PC-3 (cell line): ENCODE measurements at regions not wholly inside any gene's neighbourhood (a gene's known extent, or its start where the extent isn't known, plus 50 kb on each side); places are given as distances from the start of the nearest gene placed in this dataset.

Source experiments
- ATAC-seq: fragments of 200-7000 bp; cut with Tn5 transposase; 2 replicates; pipeline ENCODE4 v1.9.1; 2020; ENCODE audit warnings: mild to moderate bottlenecking, moderate library complexity
- BruUV-seq: library from RNA; stranded (reverse); fragments of 400-500 nt; replicated peaks from 2 replicates; lab custom pipeline; 2021; lab: Mats Ljungman, UMichigan
- CTCF ChIA-PET: fragments of 300-600 bp; sonication (Branson Sonifier 250); formaldehyde crosslinking; loops from one replicate; lab custom pipeline; 2022; ENCODE audit warnings: antibody characterized with exemption; lab: Charles Lee
- POLR2A ChIA-PET: fragments of 300-600 bp; sonication (Branson Sonifier 250); formaldehyde crosslinking; loops from one replicate; lab custom pipeline; 2022; ENCODE audit warnings: antibody characterized with exemption; ENCODE audit not compliant: unreplicated experiment; lab: Charles Lee
- DNase-seq: peaks from one replicate; pipeline ENCODE4 v3.0.0-alpha.2; 2015
- H2AFZ ChIP-seq: fragments of 300-600 bp; sonication (generic); 2 replicates; pipeline ENCODE4 v1.6.0; 2016; ENCODE audit warnings: antibody characterized with exemption, low read length
- H3F3A ChIP-seq: fragments of 300-600 bp; sonication (generic); one replicate; pipeline ENCODE4 v1.6.0; 2017; ENCODE audit warnings: antibody characterized with exemption, low read length, control low read depth, mild to moderate bottlenecking; ENCODE audit not compliant: unreplicated experiment
- H3K27ac ChIP-seq: fragments of 300-600 bp; sonication (generic); 2 replicates; pipeline ENCODE4 v1.5.1; 2016; ENCODE audit warnings: mild to moderate bottlenecking, low read length
- H3K27me3 ChIP-seq: fragments of 300-600 bp; sonication (generic); 2 replicates; pipeline ENCODE4 v1.6.1; 2016; ENCODE audit warnings: low read length, mixed read lengths
- H3K36me3 ChIP-seq: fragments of 300-600 bp; sonication (generic); 2 replicates; pipeline ENCODE4 v1.6.1; 2016; ENCODE audit warnings: low read depth, mixed run types, low read length, mixed read lengths
- H3K4me1 ChIP-seq: fragments of 300-600 bp; sonication (generic); 2 replicates; pipeline ENCODE4 v1.5.1; 2016; ENCODE audit warnings: low read length; ENCODE audit not compliant: insufficient read depth
- H3K4me2 ChIP-seq: fragments of 300-600 bp; sonication (generic); 2 replicates; pipeline ENCODE4 v1.6.0; 2016; ENCODE audit warnings: low read length
- H3K4me3 ChIP-seq: fragments of 300-600 bp; sonication (generic); 2 replicates; pipeline ENCODE4 v1.5.1; 2016; ENCODE audit warnings: mild to moderate bottlenecking, low read length, mixed read lengths
- H3K79me2 ChIP-seq: fragments of 300-600 bp; sonication (generic); 2 replicates; pipeline ENCODE4 v1.6.1; 2017; ENCODE audit warnings: low read length, mixed read lengths
- H3K9ac ChIP-seq: fragments of 300-600 bp; sonication (generic); 2 replicates; pipeline ENCODE4 v1.6.0; 2016; ENCODE audit warnings: mild to moderate bottlenecking, low read length
- H3K9me2 ChIP-seq: fragments of 300-600 bp; sonication (generic); replicated peaks from 2 replicates; pipeline ENCODE4 v1.6.1; 2016; ENCODE audit warnings: mixed run types, low read length, mixed read lengths
- H3K9me3 ChIP-seq: fragments of 300-600 bp; sonication (generic); 2 replicates; pipeline ENCODE4 v1.6.1; 2016; ENCODE audit warnings: low read length, mixed read lengths
- H4K20me1 ChIP-seq: fragments of 300-600 bp; sonication (generic); 2 replicates; pipeline ENCODE4 v1.6.1; 2016; ENCODE audit warnings: low read length, mixed read lengths
- CTCF ChIP-seq: fragments of 300-600 bp; sonication (generic); conservative IDR thresholded peaks from 2 replicates; pipeline ENCODE4 v1.5.1; 2017; ENCODE audit warnings: antibody characterized with exemption, low read depth, mild to moderate bottlenecking, low read length
- EZH2 ChIP-seq: fragments of 300-600 bp; sonication (generic); IDR thresholded peaks from one replicate; pipeline ENCODE4 v1.6.1; 2017; ENCODE audit warnings: antibody characterized with exemption, mild to moderate bottlenecking, low read length; ENCODE audit not compliant: unreplicated experiment
- EZH2phosphoT487 ChIP-seq: fragments of 300-600 bp; sonication (generic); IDR thresholded peaks from 2 replicates; pipeline ENCODE4 v1.6.1; 2018; ENCODE audit warnings: mild to moderate bottlenecking, antibody characterized with exemption, low read length, borderline replicate concordance
- intact Hi-C: fragments of 100-400 bp; cut with micrococcal nuclease; formaldehyde crosslinking; loops from 2 replicates; pipeline ENCODE4 v1.9.0; 2023

- no peak overlapping the region for H3K4me3 ChIP-seq
- CTCF ChIA-PET: no interaction called here
- no peaks in the 10 kb centered on the region for H3K9me2 ChIP-seq
- intact Hi-C loops: no loop called here
- no peak for ATAC-seq
- TF ChIP-seq EZH2phosphoT487 (no peak), EZH2 (no peak), CTCF (no peak)
- H3K36me3 ChIP-seq: no peaks in the 10 kb centered on the region
- H2AFZ ChIP-seq: no peak overlapping the region
- no peaks in the 10 kb centered on the region for H4K20me1 ChIP-seq
- no peaks in the 10 kb centered on the region for H3K27me3 ChIP-seq
- POLR2A ChIA-PET: no interaction called here
- no peaks in the 10 kb centered on the region for H3K79me2 ChIP-seq
- H3K4me2 ChIP-seq: no peak overlapping the region
- no peaks in the 10 kb centered on the region for H3K4me1 ChIP-seq
- H3K9ac ChIP-seq: no peak overlapping the region
- H3F3A ChIP-seq: no peaks in the 10 kb centered on the region
- DNase-seq: no peak
- H3K9me3 ChIP-seq: no peaks in the 10 kb centered on the region
- H3K27ac ChIP-seq: no peak overlapping the region
- BruUV-seq: no TSS peak
Measured at GRCh38 chr10:81708416-81708815, 166.6 kb upstream of the NRG3 start.

GRCh38 chr10:81708929-81709328 lies 166.1 kb upstream of the NRG3 start:
- Histone ChIP-seq H3K27me3 (no peaks in the 10 kb centered on the region), H3K4me1 (no peaks in the 10 kb centered on the region), H4K20me1 (no peaks in the 10 kb centered on the region), H3K9ac (no peak overlapping the region), H3K4me2 (no peak overlapping the region), H3K36me3 (no peaks in the 10 kb centered on the region), H3K9me2 (no peaks in the 10 kb centered on the region), H3K9me3 (no peaks in the 10 kb centered on the region), H3F3A (no peaks in the 10 kb centered on the region), H3K27ac (no peak overlapping the region), H3K4me3 (no peak overlapping the region), H3K79me2 (no peaks in the 10 kb centered on the region), H2AFZ (no peak overlapping the region)
- no TSS peak for BruUV-seq
- no peak for DNase-seq
- no peak for ATAC-seq
- POLR2A ChIA-PET: no interaction called here
- TF ChIP-seq CTCF: no peak
- CTCF ChIA-PET: no interaction called here
- intact Hi-C loops: no loop called here

- Histone ChIP-seq H3K36me3 (no peaks in the 10 kb centered on the region), H3K27ac (no peak overlapping the region), H3K27me3 (no peaks in the 10 kb centered on the region), H2AFZ (no peak overlapping the region), H3K9me2 (no peaks in the 10 kb centered on the region), H3F3A (no peaks in the 10 kb centered on the region), H3K79me2 (no peaks in the 10 kb centered on the region), H3K4me1 (no peaks in the 10 kb centered on the region), H4K20me1 (no peaks in the 10 kb centered on the region), H3K4me3 (no peak overlapping the region), H3K4me2 (no peak overlapping the region), H3K9ac (no peak overlapping the region), H3K9me3 (no peaks in the 10 kb centered on the region)
- ChIA-PET CTCF (no interaction called here), POLR2A (no interaction called here)
- intact Hi-C loops: no loop called here
- BruUV-seq: no TSS peak
- TF ChIP-seq CTCF: no peak
- TF ChIP-seq EZH2: no peak
- TF ChIP-seq EZH2phosphoT487: no peak
- DNase-seq (no peak), ATAC-seq (no peak)
Measured at GRCh38 chr10:81722399-81722798, 152.6 kb upstream of the NRG3 start.
